NCI-H2107 (cell line): ENCODE measurements at regions not wholly inside any gene's neighbourhood (a gene's known extent, or its start where the extent isn't known, plus 50 kb on each side); places are given as distances from the start of the nearest gene placed in this dataset.

Experiments
- DNase-seq: peaks from one replicate; lab custom pipeline; 2025; lab: John Stamatoyannopoulos, UW

DNA sequence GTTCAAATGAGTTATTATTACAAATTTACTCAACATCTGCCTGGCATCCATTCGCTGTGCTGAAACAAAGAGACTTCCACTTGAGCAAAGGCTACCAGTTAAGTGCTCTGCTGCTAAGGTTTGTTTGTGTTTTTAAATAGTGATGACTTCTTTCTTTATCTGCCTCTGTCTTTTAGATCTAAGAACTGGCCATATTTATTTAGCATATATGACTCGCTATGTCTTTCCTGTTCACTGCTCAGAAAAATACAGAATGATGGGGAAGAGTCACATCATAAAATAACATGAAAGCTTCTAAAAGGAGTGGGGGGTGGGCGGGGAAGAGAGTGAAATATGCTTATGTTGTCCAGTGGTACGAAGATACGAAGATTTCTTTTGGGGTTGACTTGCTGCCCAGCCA is 322.2 kb downstream of the GPAT3 start:
- DNase-seq = no peak

DNA sequence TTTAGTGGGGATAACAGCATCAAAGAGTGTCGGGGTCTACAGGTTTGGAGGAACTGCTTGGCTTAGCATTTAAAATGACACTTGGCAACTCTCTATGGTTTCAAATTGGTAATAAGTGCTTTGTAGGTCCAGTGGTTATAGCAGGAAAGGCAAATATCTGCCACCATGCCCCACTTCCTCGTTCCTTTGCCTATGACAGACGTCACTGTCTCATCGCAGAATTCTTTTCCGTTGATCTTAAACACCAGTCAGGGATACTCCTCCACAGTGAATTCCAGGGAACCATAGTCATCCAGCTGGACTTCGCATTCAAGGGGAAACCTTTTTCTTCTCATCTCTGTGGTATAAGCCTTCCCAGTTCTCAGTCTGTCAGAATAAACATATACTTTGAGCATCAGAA is 319.1 kb downstream of the GPAT3 start:
- no peak for DNase-seq

DNA sequence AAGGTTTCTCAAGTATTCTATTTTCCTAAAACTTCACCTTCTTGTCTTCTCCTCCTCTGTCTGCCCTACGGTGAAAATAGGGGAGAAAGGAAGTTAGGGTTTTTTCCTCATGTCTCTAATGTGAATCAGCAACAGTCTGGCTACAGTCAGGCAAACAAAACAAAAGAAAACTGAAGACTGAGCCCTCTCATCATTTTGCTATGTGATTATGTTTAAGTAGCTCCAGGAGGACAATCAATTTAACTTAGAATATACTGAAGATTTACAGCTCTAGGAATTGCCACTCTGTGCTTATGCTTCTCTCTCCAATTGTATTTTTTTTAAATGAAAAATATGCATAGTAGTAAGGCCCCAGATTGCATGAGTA is 316.2 kb downstream of the GPAT3 start:
- no peak for DNase-seq

DNA sequence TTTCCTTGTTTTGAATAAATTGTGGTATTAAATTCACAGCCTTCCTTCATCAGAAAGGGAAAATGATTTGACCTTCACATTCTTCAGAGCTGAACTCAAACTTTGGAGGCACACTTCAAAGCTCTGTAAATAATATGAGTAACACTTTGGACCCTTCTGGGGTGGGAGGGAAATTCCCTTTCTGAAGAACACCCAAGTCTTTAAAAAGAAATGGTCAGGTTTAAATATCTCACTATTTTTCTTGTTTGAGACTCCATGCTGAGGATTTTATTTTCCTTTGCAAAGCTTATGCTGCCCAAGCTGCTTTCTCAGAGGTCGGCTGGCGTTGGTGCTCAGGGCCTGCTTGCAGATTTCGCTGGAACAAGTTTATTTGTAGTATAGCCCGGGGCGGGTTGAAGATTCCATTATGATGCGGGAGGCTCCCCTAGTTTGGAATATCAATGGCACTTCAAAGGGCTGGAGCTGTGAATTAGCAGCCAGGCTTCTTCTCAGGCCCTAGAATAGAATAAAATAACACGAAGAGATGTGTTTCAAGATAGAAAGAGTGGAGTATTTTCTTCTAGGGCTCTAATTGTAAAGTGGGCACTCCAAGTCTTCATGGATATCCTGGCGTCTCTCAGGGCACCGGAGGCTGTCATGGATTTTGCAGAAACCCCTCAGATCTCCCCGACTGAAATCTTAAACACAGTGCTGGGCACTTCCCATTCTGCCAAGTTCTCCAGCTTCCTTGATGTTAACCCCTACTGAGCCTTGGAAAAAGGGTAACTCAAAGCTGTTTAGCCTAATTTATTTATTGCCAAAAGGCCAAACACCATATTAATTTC is 315.6 kb downstream of the GPAT3 start:
- DNase-seq = no peak

DNA sequence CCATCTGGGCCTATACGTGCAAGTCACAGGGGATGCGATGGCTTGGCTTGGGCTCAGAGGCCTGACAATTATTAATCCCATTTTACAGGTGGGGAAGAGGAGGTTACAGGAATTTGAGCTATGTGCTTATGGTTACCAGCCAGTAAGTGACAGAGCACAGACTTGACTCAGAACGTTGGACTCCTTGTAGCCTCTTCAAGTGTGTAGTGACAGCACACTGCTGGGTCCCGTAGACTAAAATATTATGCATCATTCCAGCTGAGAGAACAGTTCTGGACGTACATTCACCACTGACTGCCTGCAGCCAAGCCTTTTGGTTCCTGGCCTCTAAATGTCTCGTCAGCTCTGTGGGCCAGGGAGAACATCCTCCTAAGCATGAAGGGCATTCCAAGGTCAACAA is 314.5 kb downstream of the GPAT3 start:
- DNase-seq = no peak

DNA sequence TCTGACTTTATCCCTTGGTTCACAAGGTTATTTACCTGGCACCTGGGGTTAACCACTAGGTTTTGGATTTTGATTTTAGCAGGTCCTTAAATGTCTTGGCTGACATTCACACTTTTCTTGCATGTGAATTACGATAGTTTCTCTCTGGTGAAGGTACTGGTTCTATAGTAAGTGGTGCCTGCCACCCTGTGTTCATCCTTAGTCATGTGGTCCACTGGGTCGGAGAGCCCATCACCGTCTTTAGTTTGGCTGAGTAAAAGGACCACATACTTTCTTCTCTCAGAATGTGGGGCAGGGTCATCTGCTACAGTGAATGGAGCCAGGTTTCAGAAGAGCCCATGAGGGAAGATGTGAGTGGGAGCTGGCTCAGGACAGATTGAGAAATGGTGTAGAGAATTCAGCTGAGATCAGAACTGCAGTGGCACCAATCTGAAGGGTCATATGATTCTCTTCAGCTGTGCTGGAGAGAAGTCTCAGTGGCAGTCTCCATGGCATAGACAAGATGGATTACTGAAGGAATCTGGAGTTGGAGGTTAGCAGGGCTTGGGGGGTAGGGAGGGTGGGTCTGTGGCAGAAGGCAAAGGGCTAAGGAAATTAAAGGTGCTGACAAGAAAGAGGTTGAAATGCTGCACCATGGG is 310.4 kb downstream of the GPAT3 start:
- DNase-seq = no peak

DNA sequence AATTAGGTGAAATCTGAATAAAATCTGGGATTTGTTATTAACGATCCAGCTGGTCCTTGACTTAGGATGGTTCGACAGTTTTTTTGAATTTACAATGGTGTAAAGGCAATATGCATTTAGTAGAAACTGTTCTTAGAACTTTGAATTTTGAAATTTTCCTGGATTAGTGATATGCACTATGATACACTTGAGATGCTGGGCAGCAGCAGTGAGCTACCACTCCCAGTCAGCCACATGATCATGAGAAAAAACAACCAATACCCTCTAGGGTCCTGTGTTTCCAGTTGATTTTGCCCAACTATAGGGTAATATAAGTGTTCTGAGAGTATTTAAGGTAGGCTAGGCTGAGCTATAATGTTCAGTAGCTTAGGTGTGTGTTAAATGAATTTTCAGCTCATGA is 303.7 kb downstream of the GPAT3 start:
- no peak for DNase-seq

DNA sequence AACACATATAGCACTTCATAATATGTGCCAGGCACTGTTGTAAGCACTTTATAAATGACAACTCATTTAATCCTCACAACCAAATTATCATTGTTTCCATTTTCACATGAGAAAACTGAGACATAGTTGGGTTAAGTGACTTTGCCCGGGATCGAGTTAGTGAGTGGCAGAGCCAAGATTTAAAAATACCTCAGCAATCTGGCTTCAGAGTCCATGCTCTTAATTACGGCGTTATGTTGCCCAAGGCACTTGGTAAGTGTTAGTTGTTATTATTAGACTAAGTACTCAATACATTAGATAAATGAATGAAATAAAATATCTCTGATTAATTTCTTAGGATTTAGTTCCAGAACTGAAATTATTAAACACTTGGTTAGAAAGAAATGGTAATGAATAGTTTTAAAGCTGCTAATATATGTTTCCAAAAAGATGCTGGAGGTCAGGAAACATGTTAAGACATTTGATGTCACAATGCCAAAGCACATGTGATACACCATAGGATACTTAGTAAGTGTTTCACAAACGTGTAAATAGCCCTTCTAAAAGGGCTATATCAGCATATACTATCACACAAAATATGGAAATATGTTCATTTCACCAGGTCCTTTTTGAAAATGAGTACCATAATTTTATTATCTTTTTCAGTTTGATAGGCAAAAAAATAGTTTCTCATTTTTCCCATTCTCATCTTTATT is 301.9 kb downstream of the GPAT3 start:
- no peak for DNase-seq

DNA sequence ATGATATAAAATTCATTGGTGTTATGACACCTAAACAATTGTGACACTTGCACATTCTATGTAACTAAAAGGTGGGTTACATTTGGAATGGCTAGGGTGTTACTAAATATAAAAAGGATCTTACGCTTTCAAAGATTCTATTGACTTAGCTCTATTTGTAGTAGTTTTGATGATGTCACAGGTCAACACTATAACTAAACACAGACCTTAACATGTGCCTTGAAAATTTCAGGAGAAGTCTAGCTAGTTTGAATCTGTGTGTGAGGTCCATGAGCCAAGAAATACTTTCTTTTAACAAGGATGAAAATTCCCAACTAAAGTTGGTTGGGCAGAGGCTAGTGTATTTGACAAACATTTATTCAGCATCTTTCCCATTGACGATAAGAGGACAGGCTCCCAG is 298.0 kb downstream of the GPAT3 start:
- no peak for DNase-seq

DNA sequence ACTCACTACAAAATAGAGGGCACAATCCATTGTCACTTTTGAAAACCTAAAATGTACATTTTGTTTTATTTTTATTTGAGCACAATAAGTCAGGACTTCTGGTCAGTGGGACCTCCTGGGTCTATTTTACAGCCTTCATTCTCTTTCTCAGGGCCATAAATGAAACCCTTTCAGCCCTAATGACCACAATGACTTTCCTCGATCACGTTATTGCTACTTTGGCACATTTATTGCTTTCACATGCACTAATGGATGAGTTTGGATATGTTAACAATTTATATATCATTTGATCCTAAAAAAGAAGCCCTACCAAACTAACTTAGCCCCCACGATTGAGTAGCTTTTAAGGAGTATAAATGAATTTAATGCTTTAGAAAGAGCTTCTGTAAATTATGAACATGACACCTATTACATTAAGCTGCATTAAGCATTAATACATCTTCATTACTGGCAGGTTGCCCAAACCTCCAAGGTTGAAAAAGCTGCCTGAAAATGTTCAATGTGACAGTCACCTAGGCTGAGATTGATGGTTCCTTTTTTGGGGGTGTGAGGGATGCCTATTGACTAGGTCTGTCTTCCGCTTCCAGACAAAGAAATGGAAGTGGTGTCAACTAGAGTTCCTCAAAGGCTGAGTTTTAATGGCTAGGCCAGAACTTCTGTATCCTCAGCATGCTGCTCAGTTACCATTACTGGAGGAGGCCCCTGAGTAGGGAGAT is 296.4 kb downstream of the GPAT3 start:
- DNase-seq = no peak

DNA sequence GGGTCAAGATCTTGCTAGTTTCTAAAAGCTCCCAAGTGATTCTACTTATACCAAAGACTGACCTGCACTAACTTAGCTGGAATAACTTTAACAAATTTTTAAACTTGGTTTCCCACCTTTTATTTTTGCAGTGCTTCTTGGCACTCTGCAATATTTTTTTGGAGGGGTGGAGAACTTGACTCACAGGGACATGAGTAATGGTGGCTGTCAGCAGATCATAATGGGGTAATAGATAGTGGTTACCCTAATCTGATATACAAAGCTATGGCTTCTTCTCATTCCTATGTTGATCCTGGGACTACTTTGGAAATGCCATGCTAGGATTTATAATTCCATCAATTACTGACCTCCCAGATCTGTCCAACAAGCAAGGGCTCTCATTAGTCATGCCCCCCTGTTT is 295.7 kb downstream of the GPAT3 start:
- no peak for DNase-seq

DNA sequence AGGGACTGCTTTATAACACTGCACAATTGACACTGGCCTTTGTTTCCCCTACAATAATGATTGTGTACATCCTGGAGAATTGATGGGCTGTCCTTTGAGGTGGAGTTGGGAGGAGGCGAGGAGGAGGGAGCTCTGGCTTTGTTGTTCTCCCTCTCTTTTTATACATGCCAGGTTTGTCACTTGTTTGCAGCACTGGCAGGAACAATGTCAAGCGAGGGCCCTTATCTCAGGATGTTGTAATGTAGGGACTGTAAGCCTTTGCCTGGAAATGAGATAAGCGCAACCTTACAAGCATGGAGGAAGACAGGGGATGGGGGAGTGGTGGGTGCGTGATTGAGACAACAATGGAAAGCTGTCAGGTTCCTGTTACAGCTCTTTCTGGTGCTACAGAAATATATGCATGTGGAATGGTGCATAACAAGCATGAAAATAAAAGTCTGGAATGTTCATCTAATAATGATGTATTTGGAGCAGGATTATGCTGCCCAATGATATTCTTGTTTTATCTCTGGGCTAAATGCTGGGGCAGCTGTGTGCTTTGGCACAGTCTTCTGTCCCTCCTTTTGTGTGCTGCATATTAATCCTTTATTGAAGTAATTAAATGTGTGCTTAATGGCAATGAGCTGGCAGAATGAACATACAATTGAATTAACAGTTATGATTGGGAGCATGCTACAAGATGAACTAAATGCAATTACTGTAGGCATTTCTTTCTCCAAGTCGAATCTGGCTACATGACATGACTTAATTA is 294.4 kb downstream of the GPAT3 start:
- DNase-seq = no peak

DNA sequence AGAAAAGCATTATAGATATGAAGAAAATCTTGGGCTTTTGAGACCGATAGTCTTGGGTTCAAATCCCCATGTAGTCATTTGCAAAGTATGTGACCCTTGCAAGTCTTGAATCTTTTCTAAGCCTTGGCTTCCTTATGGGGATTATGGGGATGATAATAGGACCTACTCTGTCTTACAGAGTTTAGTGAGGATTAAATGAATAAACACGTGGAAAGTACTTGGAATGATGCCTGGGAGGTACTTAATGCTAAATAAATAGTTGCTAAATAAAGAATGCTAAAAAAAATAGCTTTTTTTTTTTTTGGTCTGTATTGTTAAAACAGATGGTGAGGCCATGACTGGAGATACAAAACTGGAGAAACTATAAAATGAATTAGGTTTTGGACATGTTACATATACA is 292.7 kb downstream of the GPAT3 start:
- DNase-seq = no peak

DNA sequence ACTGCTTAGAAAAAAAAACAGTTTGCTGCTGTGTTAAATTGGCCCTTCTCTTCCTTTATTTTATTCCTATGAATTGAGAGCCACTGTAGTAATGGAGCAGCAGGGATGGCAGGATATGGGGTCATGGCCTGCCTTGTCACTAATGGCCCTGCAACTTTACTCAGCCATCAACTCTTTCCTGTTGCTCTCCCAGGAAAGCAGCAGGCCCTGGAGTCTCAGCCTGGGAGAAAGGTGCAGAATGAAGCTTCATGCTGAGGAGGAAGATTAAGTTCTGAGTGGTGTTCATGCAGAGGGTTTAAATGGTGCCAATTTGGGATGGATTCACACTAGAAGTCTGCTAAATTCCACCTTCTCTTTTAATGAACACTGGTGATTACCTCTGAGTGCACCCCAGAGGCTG is 285.6 kb downstream of the GPAT3 start:
- no peak for DNase-seq

DNA sequence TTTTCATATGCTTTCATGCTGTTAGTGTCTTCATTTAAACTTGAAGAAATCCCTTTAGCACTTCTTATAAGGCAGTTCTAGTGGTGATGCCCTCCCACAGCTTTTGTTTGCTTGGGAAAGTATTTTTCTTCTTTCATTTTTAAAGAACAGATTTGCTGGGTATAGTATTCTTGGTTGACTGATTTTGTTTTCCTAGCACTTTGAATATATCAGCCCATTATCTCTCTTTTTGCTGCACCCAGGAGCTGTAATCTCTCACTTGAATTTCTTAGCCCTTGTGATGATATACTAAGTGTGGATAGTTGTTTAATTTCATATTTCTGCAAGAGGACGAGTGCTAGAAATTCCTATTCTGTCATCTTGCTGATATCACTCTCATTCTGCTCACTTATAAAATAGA is 283.7 kb downstream of the GPAT3 start:
- no peak for DNase-seq

DNA sequence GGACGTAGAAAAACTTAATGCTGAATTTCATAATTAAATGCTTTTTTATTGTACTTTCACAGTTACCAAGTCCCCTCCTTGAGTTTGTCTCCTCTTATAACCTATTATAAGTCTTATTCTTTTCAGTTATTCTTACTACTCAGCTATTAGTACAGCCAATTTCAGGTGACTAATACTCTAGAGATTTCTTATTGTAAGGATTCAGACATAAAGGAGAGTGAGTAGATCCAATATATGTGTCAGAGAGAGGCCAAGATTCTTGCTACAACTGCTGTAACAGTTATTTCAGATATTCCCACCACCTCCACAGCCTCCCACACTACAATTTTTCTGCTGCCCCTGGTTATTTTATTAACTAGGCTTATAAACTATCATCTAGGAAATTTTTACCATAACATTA is 274.5 kb downstream of the GPAT3 start:
- DNase-seq = no peak

DNA sequence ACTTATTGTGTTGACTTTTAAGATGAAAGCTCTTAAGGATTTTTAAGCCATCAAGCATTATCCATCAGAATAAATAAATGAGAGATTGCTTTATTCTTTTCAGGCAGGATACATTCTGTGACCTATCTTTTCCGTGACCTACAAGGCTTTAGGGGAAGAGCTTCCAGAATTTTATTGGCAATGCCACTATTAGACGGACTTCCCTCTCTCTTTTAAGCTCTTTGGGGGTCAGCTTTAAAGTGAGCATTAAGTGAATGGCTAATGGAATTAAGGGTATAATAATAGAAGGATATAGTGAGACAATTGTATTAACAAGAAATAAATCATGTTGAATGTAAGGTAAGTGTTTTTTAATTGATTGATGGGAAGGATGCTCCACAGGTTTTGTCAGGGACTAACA is 273.7 kb downstream of the GPAT3 start:
- DNase-seq = no peak

DNA sequence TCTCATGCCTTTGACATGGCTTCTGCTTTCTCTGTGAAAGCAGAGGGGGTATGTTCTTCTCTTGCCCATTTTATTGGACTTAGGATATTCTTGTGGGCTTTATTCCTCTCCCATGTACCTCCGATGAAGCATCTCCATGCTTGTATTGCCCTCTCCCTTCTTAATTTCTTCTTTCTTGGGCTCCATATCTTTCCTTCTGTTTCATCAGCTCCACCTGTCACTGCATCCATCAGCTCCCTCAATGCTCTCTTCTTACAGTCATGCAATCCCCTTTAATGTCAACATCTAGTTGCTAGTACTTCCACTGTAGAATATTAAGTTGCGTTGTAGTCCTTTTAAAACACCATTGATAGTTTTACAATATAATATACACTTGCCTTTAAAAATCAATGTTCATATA is 257.6 kb downstream of the GPAT3 start:
- DNase-seq = no peak

DNA sequence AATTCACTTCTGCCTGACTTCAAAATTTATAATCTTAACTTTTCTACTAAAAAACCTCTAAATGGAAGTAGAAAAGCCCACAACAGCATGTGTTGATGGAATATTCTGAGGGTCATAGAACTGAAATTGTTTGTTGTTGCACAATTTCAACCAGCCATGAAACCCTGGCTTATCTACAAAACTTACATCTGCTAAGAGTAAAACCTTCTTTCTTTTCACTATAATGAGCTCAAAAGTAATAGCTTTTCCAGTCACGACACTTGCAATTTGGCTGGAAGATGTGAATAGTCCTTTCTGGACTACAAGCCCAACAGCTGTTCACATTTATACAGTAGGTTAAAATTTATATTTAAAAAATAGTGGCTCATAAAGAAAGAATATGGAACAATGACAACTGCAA is 250.0 kb downstream of the GPAT3 start:
- no peak for DNase-seq

DNA sequence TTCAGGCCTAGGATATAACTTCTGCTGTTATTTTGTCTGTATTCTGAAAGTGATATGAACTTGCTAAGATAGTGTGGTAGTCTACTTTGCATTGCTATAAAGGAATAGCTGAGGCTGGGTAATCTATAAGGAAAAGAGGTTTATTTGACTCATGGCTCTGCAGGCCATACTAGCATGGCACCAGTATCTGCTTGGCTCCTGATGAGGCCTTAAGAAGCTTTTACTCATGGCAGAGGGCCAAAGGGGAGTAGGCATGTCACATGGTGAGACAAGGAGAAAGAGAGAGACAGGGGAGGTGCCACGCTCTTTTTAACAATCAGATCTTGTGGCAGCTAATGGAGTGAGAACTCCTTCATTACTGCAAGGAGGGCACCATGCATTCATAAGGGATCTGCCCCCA is 247.3 kb downstream of the GPAT3 start:
- no peak for DNase-seq

DNA sequence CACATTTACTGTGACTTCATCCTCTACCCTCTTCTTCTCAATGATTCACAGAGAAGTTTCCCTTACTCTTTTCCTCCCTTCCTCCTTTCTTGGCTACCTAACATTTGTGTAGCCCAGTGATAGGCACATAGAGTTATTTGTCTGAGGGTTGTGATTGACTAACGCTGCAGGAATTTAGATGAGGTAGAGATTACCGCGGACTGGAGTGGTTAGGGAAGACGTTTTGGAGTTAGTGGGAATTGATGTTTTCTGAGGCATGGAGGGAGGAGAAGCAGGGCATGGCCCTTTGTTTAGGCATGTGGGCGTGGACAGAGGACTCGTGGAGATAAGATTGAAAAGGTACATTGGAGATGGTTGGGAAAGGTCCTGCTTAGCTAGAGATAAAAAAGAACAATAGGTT is 246.7 kb downstream of the GPAT3 start:
- no peak for DNase-seq

DNA sequence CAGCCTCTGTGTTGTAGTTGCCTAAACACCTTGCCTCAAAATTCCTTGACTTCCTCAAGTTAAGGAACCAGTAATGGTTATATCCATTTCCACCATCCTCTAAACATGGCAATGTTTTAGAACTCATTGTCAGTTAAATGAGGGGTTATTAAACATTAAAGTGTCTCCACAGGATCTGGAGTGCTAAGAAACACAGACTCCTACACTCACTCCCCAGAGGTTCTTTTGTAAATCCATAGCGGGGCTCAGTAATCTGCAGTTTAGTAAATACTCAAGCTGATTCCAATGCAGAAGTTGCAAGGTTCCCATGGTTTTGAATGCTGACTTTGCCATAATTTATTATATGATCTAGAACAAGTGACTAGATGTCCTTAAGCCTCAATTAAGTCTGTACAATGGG is 245.5 kb downstream of the GPAT3 start:
- DNase-seq = no peak
